Thymus (tissue), 11 donors: ENCODE measurements at regions not wholly inside any gene's neighbourhood (a gene's known extent, or its start where the extent isn't known, plus 50 kb on each side); places are given as distances from the start of the nearest gene placed in this dataset.

Experiments
- DNase-seq, 9 donors: peaks; one replicate each; pipeline ENCODE4 v3.0.0-alpha.2; 2013; ENCODE audit warnings: low spot score in 9 of 9, low read depth in 6 of 9, missing footprints in 1 of 9
- H3K27ac ChIP-seq, 2 donors: one replicate each; pipeline ENCODE4 v1.5.1; 2013; ENCODE audit warnings: control low read depth in 1 of 2, low read depth in 1 of 2, low read length in 1 of 2, mild to moderate bottlenecking in 1 of 2, moderate library complexity in 1 of 2
- H3K27me3 ChIP-seq, 2 donors: one replicate each; pipeline ENCODE4 v1.5.1; 2013; ENCODE audit warnings: low read length in 1 of 2; ENCODE audit not compliant: control insufficient read depth in 2 of 2, insufficient read depth in 1 of 2
- H3K36me3 ChIP-seq, 2 donors: one replicate each; pipeline ENCODE4 v1.5.1; 2013; ENCODE audit warnings: low read length in 1 of 2, mild to moderate bottlenecking in 1 of 2, moderate library complexity in 1 of 2; ENCODE audit not compliant: control insufficient read depth in 2 of 2, insufficient read depth in 2 of 2
- H3K4me1 ChIP-seq, 2 donors: one replicate each; pipeline ENCODE4 v1.5.1; 2013; ENCODE audit warnings: low read length in 2 of 2; ENCODE audit not compliant: control insufficient read depth in 2 of 2, insufficient read depth in 2 of 2
- H3K4me3 ChIP-seq, 2 donors: one replicate each; pipeline ENCODE4 v1.5.1; 2013; ENCODE audit warnings: low read length in 2 of 2, control low read depth in 1 of 2, mild to moderate bottlenecking in 1 of 2
- H3K9me3 ChIP-seq, 2 donors: one replicate each; pipeline ENCODE4 v1.5.1; 2013; ENCODE audit warnings: low read length in 1 of 2, mild to moderate bottlenecking in 1 of 2; ENCODE audit not compliant: control insufficient read depth in 2 of 2, insufficient read depth in 1 of 2
- WGBS: extraction: QIAGEN DNeasy Blood & Tissue Kit; methylation state at CpG from one replicate; pipeline ENCODE4 v1.1.7; 2013; 5-methylcytosine and 5-hydroxymethylcytosine counted together
- donor health status: healthy.

DNA sequence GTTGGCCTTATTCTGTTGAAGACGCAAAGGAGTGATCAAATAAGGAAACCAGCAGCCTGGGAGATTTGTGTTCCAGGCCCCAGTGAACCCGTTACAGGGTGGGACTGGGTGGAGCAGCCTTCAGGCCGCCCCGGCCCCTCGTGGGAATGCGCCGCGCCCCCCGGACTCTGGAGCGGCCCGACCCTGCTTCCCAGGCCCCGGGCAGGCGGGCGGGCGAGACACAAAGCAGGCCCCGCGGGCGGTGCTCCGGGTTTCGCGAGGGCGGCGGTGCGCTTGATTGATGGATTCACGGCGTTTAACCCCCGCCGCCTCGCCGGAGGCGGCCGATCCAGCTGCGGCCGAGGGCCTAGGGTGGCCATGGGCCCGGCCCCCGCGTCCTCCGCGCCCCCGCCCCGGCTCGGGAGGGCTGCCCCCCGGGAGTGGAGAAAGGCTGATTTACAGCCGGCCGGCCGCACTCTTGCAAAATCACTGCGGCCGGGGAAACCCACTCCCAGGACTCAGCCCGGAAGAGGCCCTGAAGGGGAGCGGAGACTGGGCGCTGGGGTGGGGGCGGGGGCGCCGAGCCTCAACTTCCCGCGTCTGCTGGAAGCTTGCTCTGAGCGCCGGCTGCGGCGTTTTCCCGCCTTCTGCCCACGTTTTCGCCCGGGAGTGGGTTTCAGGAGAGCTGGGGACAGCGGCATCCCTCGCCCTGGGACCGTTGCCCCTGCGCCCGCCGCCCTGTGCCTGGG is 299.6 kb upstream of the NFE2L3 start:
- peaks cover 69 to 77% of the 10 kb centered on the region in 2 donors for H3K27me3 ChIP-seq
- H3K4me3 ChIP-seq = peak overlapping the region in 1 of 2 donors; percentile 39

DNA sequence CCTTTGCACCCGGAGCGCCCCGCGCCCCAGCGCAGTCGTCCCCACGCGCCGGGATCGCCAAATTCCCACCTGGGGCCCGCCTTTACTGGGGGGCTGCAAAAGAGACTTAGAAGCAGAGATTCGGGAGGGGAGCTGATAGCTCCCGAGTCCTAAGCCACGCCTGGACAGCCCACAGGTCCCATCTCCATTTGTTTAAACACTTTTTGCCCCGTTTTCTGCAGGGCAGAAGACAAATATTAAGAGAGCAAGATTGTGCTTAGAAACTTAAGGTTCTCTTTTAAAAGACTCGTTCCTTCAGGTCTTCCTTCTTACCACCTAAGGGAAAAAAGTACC is 299.1 kb upstream of the NFE2L3 start:
- Histone ChIP-seq H3K4me1 (peaks cover 7 to 30% of the 10 kb centered on the region in 2 donors), H3K27ac (no peak overlapping the region), H3K27me3 (peaks cover 74 to 82% of the 10 kb centered on the region in 2 donors), H3K36me3 (no peaks in the 10 kb centered on the region), H3K9me3 (peaks cover 9 to 10% of the 10 kb centered on the region in 2 donors), H3K4me3 (peak overlapping the region in 1 of 2 donors; percentile 39)
- DNase-seq = peak in 1 of 9 donors; percentile 17
- 5% methylated on average over 16 of the region's 16 CpGs for WGBS

More for the DNA sequence above, 299.6 kb upstream of the NFE2L3 start:
- no peaks in the 10 kb centered on the region for H3K36me3 ChIP-seq
- H3K4me1 ChIP-seq = peaks cover 7 to 27% of the 10 kb centered on the region in 2 donors
- H3K27ac ChIP-seq = no peak overlapping the region
- H3K9me3 ChIP-seq = peaks cover 8 to 9% of the 10 kb centered on the region in 2 donors
- 1% methylated on average over 70 of the region's 70 CpGs for WGBS
- DNase-seq = peak in 2 of 9 donors; percentile 16 to 45

DNA sequence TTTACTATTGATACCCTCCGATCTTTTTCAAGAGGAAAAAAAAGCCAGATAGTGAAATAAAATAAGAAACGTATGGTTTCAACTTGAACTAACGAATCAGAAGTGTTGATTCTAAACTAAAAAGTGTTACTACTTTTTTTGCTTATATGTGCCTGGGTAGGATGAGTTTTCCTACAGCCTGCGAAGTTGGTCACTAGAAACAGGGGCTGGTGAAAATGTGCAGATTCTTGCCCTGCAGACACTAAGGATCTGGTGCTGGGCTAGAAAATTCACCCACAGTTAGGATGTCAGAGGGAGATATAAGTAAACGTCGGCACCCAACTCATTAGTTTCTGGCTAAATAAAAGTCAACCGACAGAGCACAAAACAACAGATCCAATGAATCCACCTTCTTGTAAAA is 298.7 kb upstream of the NFE2L3 start:
- Histone ChIP-seq H3K9me3 (peaks cover 11% of the 10 kb centered on the region in 2 donors), H3K4me3 (no peak overlapping the region), H3K27me3 (peaks cover 78 to 86% of the 10 kb centered on the region in 2 donors), H3K27ac (no peak overlapping the region), H3K4me1 (peaks cover 7 to 33% of the 10 kb centered on the region in 2 donors), H3K36me3 (no peaks in the 10 kb centered on the region)
- WGBS = 38% methylated on average over 7 of the region's 7 CpGs
- DNase-seq = peak in 1 of 9 donors; percentile 14

DNA sequence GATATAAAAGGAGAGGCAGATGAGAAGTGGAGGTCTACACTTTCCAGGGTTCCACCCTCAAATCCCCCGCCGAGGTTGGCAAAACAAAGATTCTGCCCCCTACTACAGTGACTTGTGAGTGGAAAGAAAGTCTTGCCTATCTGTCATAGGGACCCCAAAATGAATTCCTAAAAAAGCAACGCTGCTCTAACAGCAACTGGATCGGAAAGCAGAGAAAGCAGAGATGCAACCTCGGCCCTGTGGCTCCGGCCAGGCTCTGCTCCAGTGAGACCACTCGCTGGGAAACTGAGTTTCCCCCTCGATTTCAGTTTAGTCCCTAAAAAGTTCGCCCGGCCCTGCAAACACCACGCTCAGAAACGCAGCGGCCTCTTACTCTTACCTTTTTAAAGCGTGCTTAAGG is 297.9 kb upstream of the NFE2L3 start:
- H3K9me3 ChIP-seq = peaks cover 13 to 18% of the 10 kb centered on the region in 2 donors
- WGBS = 10% methylated on average over 14 of the region's 14 CpGs
- no peak overlapping the region for H3K27ac ChIP-seq

DNA sequence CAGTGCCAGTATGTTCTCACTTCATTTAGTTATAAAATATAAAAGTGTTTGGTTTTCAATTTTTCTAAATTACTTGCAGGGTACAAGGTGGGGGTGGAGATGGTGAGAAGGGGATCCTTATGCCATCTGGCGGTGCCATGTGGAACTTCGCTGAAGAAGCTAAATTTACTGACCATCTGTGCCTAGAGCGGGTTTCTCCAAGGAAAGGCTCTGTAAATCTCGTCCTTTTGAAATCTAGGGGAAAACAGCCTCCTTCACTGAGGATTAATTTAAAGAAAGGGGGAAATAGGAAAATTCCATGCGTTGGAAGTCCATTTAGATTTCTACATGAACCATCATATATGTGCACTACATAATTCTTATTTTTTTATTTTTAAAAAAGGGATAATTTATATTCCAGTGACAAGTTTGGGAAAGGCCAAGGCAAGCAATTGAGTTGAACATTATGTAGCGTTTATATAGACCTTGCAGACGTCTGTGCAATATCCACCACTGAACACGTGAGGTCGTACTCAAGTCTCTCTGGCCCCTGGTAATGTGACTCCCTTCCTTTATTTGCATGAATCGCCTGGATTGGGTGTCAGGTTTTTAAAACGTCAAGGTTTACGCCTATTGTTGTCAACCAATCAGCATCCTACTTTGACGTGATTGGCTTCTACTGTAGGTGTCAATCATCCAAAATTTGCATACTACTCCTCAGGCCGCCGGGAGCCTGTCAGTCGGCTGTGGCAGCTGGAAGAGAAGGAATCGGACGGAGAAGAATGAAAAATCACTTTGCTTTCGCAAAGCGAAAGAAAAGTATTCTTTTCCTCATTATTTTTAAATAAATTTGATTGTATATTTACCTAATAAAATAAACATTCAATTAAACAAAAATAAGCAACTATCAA is 297.1 kb upstream of the NFE2L3 start:
- DNase-seq = peak in 3 of 9 donors; percentile 40 to 74 (median 56)
- WGBS = 2% methylated on average over 20 of the region's 20 CpGs
- Histone ChIP-seq H3K4me3 (no peak overlapping the region), H3K36me3 (no peaks in the 10 kb centered on the region), H3K4me1 (peaks cover 7 to 42% of the 10 kb centered on the region in 2 donors), H3K9me3 (peaks cover 14 to 21% of the 10 kb centered on the region in 2 donors), H3K27me3 (peaks cover 90 to 96% of the 10 kb centered on the region in 2 donors), H3K27ac (no peak overlapping the region)

More for the DNA sequence above, 297.9 kb upstream of the NFE2L3 start:
- no peak overlapping the region for H3K4me3 ChIP-seq
- no peaks in the 10 kb centered on the region for H3K36me3 ChIP-seq
- peak in 1 of 9 donors; percentile 20 for DNase-seq
- H3K27me3 ChIP-seq = peaks cover 86 to 94% of the 10 kb centered on the region in 2 donors
- H3K4me1 ChIP-seq = peaks cover 7 to 40% of the 10 kb centered on the region in 2 donors

DNA sequence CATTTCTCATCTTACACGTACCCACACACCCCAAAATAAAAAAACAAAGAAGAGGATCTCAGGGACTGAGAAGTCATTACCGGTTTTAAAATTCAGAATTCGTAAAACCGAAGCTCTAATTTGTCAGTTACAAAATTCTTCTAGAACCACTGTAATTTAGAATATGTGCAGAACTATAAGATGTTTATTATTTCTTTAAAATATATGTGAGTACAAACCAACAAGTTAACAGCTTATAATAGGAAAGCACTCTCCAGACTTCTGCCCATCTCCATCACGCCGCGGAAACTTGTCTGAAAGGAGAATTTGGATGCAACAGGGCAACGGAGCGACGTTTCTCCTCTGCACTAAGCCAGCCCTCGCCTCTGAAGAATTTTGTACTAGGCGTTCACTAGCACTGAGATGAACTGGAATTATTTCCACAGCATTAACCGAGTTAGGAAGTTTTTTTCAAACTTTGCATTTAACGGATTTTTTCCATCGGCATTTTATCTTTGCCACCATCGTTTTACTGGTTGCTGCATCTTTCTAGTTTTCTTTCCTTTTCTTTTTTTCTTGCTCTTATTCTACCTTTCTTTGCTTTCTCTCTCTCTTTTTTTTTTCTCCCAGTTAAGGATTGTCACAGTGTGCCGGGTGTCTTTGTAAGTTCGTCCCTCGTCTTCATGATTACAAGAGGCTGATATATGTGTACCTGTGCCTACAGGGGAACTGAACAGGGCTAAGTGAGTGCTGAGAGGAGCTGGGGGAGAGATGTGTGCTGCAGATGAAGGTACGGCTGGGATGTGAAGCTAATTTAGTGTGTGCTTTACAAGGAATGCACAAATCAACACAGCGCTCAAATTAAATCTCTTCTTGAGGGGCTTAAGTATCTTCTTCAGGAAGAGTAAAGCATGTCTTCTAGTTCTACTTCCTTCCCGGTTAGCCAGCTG is 295.9 kb upstream of the NFE2L3 start:
- Histone ChIP-seq H3K27ac (no peak overlapping the region), H3K36me3 (no peaks in the 10 kb centered on the region), H3K4me1 (peaks cover 7 to 42% of the 10 kb centered on the region in 2 donors), H3K4me3 (peak overlapping the region; percentile 49 to 52), H3K27me3 (peaks cover 96 to 100% of the 10 kb centered on the region in 2 donors), H3K9me3 (peaks cover 15 to 27% of the 10 kb centered on the region in 2 donors)
- peak in 2 of 9 donors; percentile 6 to 43 for DNase-seq
- WGBS = 22% methylated on average over 22 of the region's 22 CpGs

DNA sequence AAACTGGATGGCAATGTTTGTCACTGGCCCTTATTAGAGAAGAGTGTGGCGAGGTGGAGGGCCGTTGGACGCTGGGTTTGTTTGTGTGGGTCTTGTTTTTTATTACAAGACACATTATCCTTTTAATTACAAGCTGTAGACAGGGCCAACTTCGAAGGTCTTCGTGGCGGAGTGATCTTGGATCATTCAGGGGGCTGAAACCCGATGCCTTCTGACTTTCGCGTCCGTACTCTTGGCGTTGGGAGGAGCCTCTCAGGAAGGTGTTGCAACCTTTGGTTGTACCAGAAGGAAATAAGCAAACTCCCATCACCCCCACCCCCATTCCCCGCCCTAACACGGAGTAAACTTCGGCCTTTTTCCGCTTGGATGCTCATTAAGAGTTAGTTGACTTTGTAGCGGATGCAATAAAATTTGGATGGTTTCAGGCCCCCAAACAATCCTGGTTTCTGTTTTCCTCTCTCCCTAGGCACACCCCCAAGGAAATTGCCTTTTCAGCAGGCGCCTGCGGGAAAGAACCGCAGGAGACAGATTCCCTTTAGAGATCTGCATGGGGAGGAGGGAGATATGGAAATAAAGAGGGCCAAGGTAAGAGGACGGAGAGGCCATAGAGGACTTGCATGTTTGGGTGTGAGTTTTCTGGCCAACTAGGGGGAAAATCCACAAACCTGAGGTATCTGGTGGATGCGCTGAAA is 294.5 kb upstream of the NFE2L3 start:
- peak in 1 of 9 donors; percentile 22 for DNase-seq
- Histone ChIP-seq H3K27me3 (peaks cover 96 to 100% of the 10 kb centered on the region in 2 donors), H3K36me3 (peaks cover 0 to 3% of the 10 kb centered on the region in 2 donors), H3K4me3 (peak overlapping the region; percentile 49 to 52), H3K4me1 (peaks cover 13 to 39% of the 10 kb centered on the region in 2 donors), H3K27ac (no peak overlapping the region), H3K9me3 (peaks cover 20 to 32% of the 10 kb centered on the region in 2 donors)
- 12% methylated on average over 21 of the region's 21 CpGs for WGBS

DNA sequence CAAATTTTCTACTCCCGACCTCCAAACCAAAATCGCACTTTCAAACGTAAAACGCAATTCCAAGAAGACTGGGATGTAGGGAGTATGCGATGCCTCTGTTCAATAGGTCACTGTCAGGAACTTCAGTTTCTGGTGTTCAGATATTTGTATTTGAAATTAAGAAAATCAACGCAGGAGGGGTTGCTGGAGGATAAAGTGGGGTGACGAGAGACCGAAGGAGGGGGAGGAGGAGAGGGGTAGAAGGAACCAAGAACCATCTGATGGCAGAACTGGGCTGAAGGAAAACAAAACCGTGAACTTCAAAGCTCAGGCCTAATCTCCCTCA is 293.8 kb upstream of the NFE2L3 start:
- Histone ChIP-seq H3K4me1 (peaks cover 17 to 40% of the 10 kb centered on the region in 2 donors), H3K27ac (no peak overlapping the region), H3K36me3 (peaks cover 0 to 3% of the 10 kb centered on the region in 2 donors), H3K9me3 (peaks cover 22 to 34% of the 10 kb centered on the region in 2 donors), H3K27me3 (peaks cover 97 to 100% of the 10 kb centered on the region in 2 donors), H3K4me3 (no peak overlapping the region)
- 9% methylated on average over 9 of the region's 9 CpGs for WGBS
- peak in 1 of 9 donors; percentile 15 for DNase-seq
